Nephron progenitor cell (in vitro differentiated cells): ENCODE measurements at regions not wholly inside any gene's neighbourhood (a gene's known extent, or its start where the extent isn't known, plus 50 kb on each side); places are given as distances from the start of the nearest gene placed in this dataset.

Experiments
- DNase-seq: peaks from one replicate; pipeline ENCODE4 v3.0.0; 2021
- H3K27ac Mint-ChIP-seq: 2 replicates; pipeline ENCODE4 v1.8.0; 2021; ENCODE audit warnings: mild to moderate bottlenecking, moderate library complexity, mixed read lengths
- H3K27me3 Mint-ChIP-seq: 2 replicates; pipeline ENCODE4 v1.8.0; 2021; ENCODE audit warnings: mild to moderate bottlenecking, low read depth, mixed read lengths; ENCODE audit not compliant: poor library complexity
- H3K36me3 Mint-ChIP-seq: 2 replicates; pipeline ENCODE4 v1.8.0; 2021; ENCODE audit warnings: low read depth, mixed read lengths
- H3K4me1 Mint-ChIP-seq: 2 replicates; pipeline ENCODE4 v1.8.0; 2021; ENCODE audit warnings: mixed read lengths
- H3K4me3 Mint-ChIP-seq: 2 replicates; pipeline ENCODE4 v1.8.0; 2021; ENCODE audit warnings: mild to moderate bottlenecking, moderate library complexity, mixed read lengths
- H3K9me3 Mint-ChIP-seq: 2 replicates; pipeline ENCODE4 v1.8.0; 2021; ENCODE audit warnings: mild to moderate bottlenecking, moderate library complexity, mixed read lengths
- TF ChIP-seq, protein P1 (sequence below): fragments of 200-600 bp; sonication (generic); IDR thresholded peaks from 2 replicates; pipeline ENCODE4 v1.5.0; 2021; ENCODE audit warnings: antibody characterized with exemption

- H3K27me3 Mint-ChIP-seq = peaks cover 23% of the 10 kb centered on the region
- H3K27ac Mint-ChIP-seq = no peak overlapping the region
- H3K4me3 Mint-ChIP-seq = no peak overlapping the region
- H3K4me1 Mint-ChIP-seq = no peaks in the 10 kb centered on the region
- peaks cover 22% of the 10 kb centered on the region for H3K9me3 Mint-ChIP-seq
- TF ChIP-seq, protein P1, sequence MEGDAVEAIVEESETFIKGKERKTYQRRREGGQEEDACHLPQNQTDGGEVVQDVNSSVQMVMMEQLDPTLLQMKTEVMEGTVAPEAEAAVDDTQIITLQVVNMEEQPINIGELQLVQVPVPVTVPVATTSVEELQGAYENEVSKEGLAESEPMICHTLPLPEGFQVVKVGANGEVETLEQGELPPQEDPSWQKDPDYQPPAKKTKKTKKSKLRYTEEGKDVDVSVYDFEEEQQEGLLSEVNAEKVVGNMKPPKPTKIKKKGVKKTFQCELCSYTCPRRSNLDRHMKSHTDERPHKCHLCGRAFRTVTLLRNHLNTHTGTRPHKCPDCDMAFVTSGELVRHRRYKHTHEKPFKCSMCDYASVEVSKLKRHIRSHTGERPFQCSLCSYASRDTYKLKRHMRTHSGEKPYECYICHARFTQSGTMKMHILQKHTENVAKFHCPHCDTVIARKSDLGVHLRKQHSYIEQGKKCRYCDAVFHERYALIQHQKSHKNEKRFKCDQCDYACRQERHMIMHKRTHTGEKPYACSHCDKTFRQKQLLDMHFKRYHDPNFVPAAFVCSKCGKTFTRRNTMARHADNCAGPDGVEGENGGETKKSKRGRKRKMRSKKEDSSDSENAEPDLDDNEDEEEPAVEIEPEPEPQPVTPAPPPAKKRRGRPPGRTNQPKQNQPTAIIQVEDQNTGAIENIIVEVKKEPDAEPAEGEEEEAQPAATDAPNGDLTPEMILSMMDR = no peak
- DNase-seq = no peak
- peaks cover 11% of the 10 kb centered on the region for H3K36me3 Mint-ChIP-seq
Measured at GRCh38 chr11:113595810-113596594, 110.1 kb downstream of the TMPRSS5 start.

DNA sequence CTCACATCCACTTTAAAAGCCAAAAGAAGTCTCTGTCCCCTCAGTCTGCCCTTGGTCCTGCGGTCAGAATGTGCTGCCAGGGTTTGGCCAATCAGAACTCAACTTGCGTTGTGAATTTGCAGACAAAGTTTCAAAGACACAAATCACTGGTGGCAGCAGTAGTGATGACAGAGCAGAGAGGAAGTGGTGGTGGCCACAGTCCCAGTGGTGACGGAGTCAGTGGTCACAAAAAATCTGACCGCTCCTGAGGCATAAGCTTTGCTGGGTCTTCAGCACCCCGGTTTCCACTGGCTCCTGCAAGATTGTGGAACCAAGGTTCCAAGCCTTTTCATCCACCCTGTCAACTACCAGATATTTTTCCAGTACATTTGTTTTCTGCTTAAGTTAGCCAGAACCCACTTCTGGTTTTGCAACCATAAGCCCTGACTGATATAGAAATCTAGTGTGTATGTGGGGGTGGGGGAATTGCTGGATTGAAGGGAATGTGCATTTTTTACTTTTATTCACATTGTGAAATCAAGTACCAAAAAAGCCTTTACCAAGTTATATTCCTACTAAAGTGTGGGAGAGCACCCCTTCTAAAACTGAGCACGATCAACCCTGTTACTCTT lies 112.3 kb downstream of the TMPRSS5 start:
- no peak overlapping the region for H3K4me3 Mint-ChIP-seq
- H3K36me3 Mint-ChIP-seq = peaks cover 11% of the 10 kb centered on the region
- peaks cover 35% of the 10 kb centered on the region for H3K27me3 Mint-ChIP-seq
- TF ChIP-seq, protein P1 = no peak
- H3K27ac Mint-ChIP-seq = no peak overlapping the region
- H3K4me1 Mint-ChIP-seq = no peaks in the 10 kb centered on the region
- DNase-seq = no peak
- H3K9me3 Mint-ChIP-seq = peaks cover 22% of the 10 kb centered on the region

DNA sequence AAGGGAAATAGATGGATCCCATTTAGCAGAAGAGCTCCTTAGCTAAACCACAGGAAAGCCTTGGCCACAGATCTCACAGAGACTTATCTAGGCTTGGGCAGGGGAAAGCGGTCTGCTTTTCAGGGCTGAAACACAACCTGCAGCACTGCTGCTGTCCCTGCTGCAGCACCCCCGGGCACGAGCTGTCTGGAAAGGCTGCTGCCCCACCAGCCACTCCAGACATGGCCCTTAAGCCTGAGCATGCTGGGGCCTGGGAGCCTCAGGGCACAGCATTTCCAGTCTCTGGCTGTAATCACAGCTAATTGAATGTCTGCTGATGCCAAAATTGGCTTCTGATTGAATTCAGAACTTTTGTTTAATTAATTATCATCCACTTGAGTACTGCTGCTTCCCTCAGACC lies 115.0 kb downstream of the TMPRSS5 start:
- Mint-ChIP-seq H3K9me3 (peaks cover 10% of the 10 kb centered on the region), H3K27me3 (peaks cover 35% of the 10 kb centered on the region), H3K4me1 (no peaks in the 10 kb centered on the region), H3K36me3 (peaks cover 5% of the 10 kb centered on the region), H3K27ac (no peak overlapping the region), H3K4me3 (no peak overlapping the region)
- DNase-seq = no peak
- TF ChIP-seq, protein P1 = no peak

- peaks cover 26% of the 10 kb centered on the region for H3K27me3 Mint-ChIP-seq
- no peak for DNase-seq
- no peak overlapping the region for H3K4me3 Mint-ChIP-seq
- H3K4me1 Mint-ChIP-seq = no peaks in the 10 kb centered on the region
- no peaks in the 10 kb centered on the region for H3K36me3 Mint-ChIP-seq
- TF ChIP-seq, protein P1 = no peak
- no peak overlapping the region for H3K27ac Mint-ChIP-seq
- no peaks in the 10 kb centered on the region for H3K9me3 Mint-ChIP-seq
Measured at GRCh38 chr11:113587308-113587739, 112.1 kb upstream of the DRD2 start.

- Mint-ChIP-seq H3K36me3 (no peaks in the 10 kb centered on the region), H3K4me1 (peaks cover 1% of the 10 kb centered on the region), H3K4me3 (no peak overlapping the region), H3K27me3 (peaks cover 24% of the 10 kb centered on the region), H3K27ac (no peak overlapping the region), H3K9me3 (no peaks in the 10 kb centered on the region)
- no peak for DNase-seq
- TF ChIP-seq, protein P1 = no peak
Measured at GRCh38 chr11:113584371-113584770, 109.2 kb upstream of the DRD2 start.

- DNase-seq = no peak
- Mint-ChIP-seq H3K36me3 (no peaks in the 10 kb centered on the region), H3K27me3 (peaks cover 34% of the 10 kb centered on the region), H3K4me1 (peaks cover 28% of the 10 kb centered on the region), H3K9me3 (no peaks in the 10 kb centered on the region), H3K4me3 (no peak overlapping the region), H3K27ac (no peak overlapping the region)
- TF ChIP-seq, protein P1 = no peak
Measured at GRCh38 chr11:113581713-113582112, 106.5 kb upstream of the DRD2 start.
